SW480 (cell line): ENCODE measurements at regions not wholly inside any gene's neighbourhood (a gene's known extent, or its start where the extent isn't known, plus 50 kb on each side); places are given as distances from the start of the nearest gene placed in this dataset.
"Not testable (repeated sequence)": the region's sequence is repeated elsewhere in the genome, so short reads cannot be mapped to it uniquely, and the experiment has no call there.

ENCODE experiments used
- DNase-seq: peaks from one replicate; pipeline ENCODE4 v3.0.0-alpha.2; 2016; ENCODE audit warnings: low spot score

GRCh38 chr18:56443166-56443907 lies 195.1 kb downstream of the TXNL1 start:
- DNase-seq = no peak

GRCh38 chr18:56438480-56438879 lies 199.9 kb downstream of the TXNL1 start:
- not testable (repeated sequence) for DNase-seq

- DNase-seq = no peak
These were observed 201.7 kb downstream of the TXNL1 start for GRCh38 chr18:56436651-56437050.

GRCh38 chr18:56433919-56434318 lies 204.5 kb downstream of the TXNL1 start:
- no peak for DNase-seq

GRCh38 chr18:56431551-56431950 lies 206.8 kb downstream of the TXNL1 start:
- DNase-seq = peak; percentile 1

- no peak for DNase-seq
These were observed 214.8 kb downstream of the TXNL1 start for GRCh38 chr18:56423626-56424025.

GRCh38 chr18:56421647-56422046 lies 216.7 kb downstream of the TXNL1 start:
- DNase-seq = no peak

GRCh38 chr18:56420868-56421267 lies 217.5 kb downstream of the TXNL1 start:
- not testable (repeated sequence) for DNase-seq

- DNase-seq = no peak
These were observed 224.0 kb downstream of the TXNL1 start for GRCh38 chr18:56414357-56414756.

- no peak for DNase-seq
These were observed 224.5 kb downstream of the TXNL1 start for GRCh38 chr18:56413862-56414261.

GRCh38 chr18:56412951-56413350 lies 225.4 kb downstream of the TXNL1 start:
- no peak for DNase-seq

GRCh38 chr18:56409736-56410135 lies 228.7 kb downstream of the TXNL1 start:
- DNase-seq = no peak

GRCh38 chr18:56407646-56408180 lies 230.7 kb downstream of the TXNL1 start:
- no peak for DNase-seq

- no peak for DNase-seq
These were observed 235.4 kb downstream of the TXNL1 start for GRCh38 chr18:56402872-56403516.

GRCh38 chr18:56393870-56394269 lies 244.5 kb downstream of the TXNL1 start:
- DNase-seq = no peak

GRCh38 chr18:56391931-56392590 lies 246.3 kb downstream of the TXNL1 start:
- DNase-seq = no peak

- DNase-seq = no peak
These were observed 247.8 kb downstream of the TXNL1 start for GRCh38 chr18:56390626-56391025.

GRCh38 chr18:56389190-56389589 lies 249.2 kb downstream of the TXNL1 start:
- DNase-seq = no peak

- no peak for DNase-seq
These were observed 249.8 kb downstream of the TXNL1 start for GRCh38 chr18:56388571-56388970.

GRCh38 chr18:56386856-56387255 lies 251.5 kb downstream of the TXNL1 start:
- DNase-seq = no peak

- DNase-seq = no peak
These were observed 255.0 kb downstream of the TXNL1 start for GRCh38 chr18:56383349-56383748.

- DNase-seq = no peak
These were observed 255.9 kb downstream of the TXNL1 start for GRCh38 chr18:56382541-56382940.

- DNase-seq = no peak
These were observed 257.2 kb downstream of the TXNL1 start for GRCh38 chr18:56381196-56381595.
